HG03457 (cell line): ENCODE measurements at regions not wholly inside any gene's neighbourhood (a gene's known extent, or its start where the extent isn't known, plus 50 kb on each side); places are given as distances from the start of the nearest gene placed in this dataset.

Source experiments
- ATAC-seq: cut with Tn5 transposase; IDR thresholded peaks from one replicate; pipeline ENCODE4 v1.9.1; 2021; ENCODE audit warnings: moderate number of reproducible peaks; ENCODE audit not compliant: unreplicated experiment

- ATAC-seq, result no peak
Observed at GRCh38 chr3:148004331-148004730, 595.2 kb downstream of the ZIC1 start.

- no peak for ATAC-seq
Observed at GRCh38 chr3:148005456-148005855, 596.3 kb downstream of the ZIC1 start.

GRCh38 chr3:148006508-148006907 lies 597.3 kb downstream of the ZIC1 start:
- no peak for ATAC-seq

GRCh38 chr3:148008591-148008990 lies 599.4 kb downstream of the ZIC1 start:
- no peak for ATAC-seq

GRCh38 chr3:148020861-148021260 lies 611.7 kb downstream of the ZIC1 start:
- ATAC-seq, result no peak

- ATAC-seq, result no peak
Observed at GRCh38 chr3:148021381-148021780, 612.2 kb downstream of the ZIC1 start.

GRCh38 chr3:148023994-148024393 lies 614.8 kb downstream of the ZIC1 start:
- no peak for ATAC-seq

GRCh38 chr3:148026009-148026588 lies 616.9 kb downstream of the ZIC1 start:
- no peak for ATAC-seq

DNA sequence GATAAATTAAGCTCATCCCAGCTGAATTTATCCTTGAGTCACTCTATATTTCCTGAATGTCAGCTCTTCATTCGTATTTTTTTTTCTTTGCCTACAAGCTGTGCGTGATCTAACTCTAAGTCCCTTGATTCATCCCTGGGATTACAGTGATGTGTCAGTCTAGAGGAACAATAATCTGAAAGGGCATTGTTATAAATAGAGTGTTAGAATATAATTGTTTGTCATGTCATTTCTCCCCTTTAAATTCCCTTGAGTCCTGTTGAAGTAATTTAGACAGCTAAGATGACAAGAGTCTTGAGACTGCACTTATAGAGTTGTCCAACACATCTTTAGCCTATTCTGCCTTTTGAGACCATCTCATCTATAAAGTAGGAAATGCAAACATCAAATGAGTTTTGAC lies 621.8 kb downstream of the ZIC1 start:
- ATAC-seq, result no peak

DNA sequence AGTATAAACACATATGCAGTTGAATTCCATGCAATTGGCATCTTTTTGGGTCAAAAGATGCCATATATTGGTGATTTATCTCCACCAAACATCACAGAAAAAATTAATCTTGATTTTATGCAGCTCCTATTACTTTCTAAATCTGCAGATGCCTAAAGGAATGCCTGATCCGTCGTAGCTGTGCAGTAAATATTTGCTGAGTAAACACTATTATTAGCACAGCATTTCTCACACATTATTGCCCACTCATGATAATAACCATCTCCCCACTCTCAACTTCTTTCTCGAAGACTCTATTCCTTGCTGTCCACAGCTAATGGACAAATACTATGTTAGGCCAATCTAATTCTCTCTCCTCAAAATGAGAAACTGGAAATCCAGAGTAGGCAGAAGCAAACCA lies 625.2 kb downstream of the ZIC1 start:
- ATAC-seq, result no peak

DNA sequence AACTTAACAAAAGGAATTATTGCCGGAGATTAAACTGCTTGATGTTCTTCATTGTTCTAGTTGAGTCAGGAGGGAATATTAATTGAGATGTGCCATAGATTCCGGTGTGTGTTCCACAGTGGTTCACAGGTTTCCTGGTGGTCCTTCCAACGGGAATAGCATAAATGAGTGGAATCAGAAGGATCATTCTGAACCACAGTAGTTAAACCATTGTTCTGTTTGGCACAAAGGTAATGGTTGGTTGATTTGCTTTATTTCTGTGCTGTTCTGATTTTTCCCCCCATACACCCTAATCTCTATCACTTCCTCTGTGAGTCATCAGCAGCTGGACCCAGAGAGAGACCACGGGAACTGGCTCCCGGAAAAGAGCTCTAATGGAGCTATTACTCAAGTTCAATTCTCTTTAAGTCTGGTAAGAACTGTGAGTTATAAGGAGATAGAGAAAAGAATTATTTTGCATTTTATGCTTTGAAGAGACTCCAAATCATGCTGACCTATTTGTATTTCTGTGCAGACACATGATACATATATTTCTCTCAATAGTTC lies 627.2 kb downstream of the ZIC1 start:
- no peak for ATAC-seq

- ATAC-seq, result no peak
Observed at GRCh38 chr3:148042663-148043445, 633.7 kb downstream of the ZIC1 start.

- ATAC-seq, result no peak
Observed at GRCh38 chr3:148044151-148044550, 635.0 kb downstream of the ZIC1 start.

DNA sequence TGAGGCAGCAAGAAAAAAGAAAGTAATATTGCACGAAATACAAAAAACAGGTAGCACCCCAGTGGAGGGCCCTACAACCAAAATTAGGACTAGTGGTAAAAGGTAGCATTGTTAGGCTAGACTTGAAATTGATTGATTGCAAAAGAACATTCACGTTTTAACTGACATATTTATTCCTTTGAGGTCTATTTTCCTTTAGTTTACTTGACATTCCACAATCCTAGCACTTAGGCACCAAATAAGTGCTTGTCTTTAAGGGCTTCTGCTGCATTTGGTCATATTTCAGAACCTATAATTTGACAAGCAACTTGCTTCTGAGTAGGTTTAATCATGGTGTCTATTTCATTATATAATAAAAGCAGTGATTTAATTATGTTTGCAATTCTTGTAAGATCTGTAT lies 642.7 kb upstream of the AGTR1 start:
- ATAC-seq, result no peak

DNA sequence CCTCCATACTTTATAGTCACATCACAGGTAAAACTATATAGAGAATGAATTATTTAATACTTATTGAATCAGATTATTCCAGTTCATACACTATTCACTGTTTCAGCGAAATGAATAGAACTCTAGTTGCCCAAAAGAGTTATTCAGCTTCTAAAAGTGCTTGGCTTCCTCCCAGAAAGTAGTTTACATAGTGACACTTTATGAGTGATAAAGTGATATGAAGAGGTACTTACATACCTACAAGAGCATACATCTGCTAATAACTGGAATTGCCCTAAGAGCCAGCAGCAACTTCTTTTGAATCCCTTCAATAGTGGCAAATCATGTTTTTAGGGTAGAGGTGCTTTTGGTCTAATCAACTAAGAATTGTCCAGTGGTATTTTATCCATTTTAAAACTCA lies 635.1 kb upstream of the AGTR1 start:
- ATAC-seq, result no peak

DNA sequence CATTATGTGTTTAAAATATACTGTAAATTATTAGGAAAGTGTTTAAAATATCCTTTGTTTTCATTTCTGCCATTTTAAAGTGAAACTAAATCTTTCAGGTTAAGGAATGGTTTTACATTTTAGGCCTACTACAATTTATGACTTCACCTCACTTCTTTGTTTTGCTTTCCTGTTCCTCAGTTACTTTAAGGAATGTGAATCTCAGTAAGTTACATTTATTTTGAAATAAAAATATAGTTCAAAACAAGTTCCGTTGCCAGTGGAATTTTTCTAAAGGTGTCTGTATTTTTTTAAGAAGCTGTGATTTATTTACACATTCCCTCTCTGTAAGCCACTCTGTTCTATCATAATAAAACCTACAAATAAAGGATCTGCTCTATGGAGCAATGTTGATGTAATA lies 630.9 kb upstream of the AGTR1 start:
- no peak for ATAC-seq

- ATAC-seq, result no peak
Observed at GRCh38 chr3:148068466-148068865, 629.2 kb upstream of the AGTR1 start.

DNA sequence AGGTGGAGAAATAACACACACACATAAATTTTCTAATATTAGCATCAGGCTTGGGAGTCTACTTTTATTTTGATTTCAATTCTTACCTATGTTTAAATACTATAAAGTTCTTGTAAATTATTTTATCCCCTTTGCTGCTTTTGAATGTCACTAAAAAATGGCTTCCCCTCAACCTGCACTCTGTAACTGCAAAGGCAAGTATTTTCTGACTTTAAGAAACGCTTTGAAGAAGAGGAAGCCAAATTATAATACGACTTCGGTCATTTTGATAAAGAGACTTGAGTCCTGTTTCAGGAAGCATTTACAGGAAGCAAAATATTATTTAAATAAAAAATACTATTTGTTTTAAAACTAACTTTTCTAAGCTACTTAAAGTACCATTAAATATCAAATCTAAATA lies 627.7 kb upstream of the AGTR1 start:
- ATAC-seq, result no peak

GRCh38 chr3:148073721-148074456 lies 623.8 kb upstream of the AGTR1 start:
- no peak for ATAC-seq

DNA sequence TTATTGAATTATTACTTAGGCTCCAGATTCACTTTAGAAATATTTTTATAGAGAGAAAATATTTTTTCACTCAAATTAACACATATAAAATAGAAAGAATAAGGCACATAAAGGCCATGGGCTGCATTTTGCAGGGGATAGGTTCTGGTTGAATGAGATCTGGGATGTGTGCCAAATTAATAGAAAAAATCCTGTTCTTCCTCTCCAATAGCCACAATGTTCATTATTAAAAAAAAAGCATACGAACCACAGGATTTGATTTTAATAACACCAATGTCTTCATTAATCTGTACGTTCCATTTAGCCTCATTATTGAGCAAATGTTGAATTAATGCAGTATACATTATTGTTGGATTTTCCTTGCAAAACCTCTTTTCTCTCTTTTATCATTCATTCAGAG lies 622.8 kb upstream of the AGTR1 start:
- ATAC-seq, result no peak

- ATAC-seq, result no peak
Observed at GRCh38 chr3:148075771-148076716, 621.7 kb upstream of the AGTR1 start.
